GM12891 (cell line): ENCODE measurements at regions not wholly inside any gene's neighbourhood (a gene's known extent, or its start where the extent isn't known, plus 50 kb on each side); places are given as distances from the start of the nearest gene placed in this dataset.

Experiments
- POLR2A ChIP-seq: IDR thresholded peaks from 2 replicates; pipeline ENCODE4 v1.6.1; 2011; ENCODE audit warnings: low read depth, low read length, control low read depth
- POU2F2 ChIP-seq: IDR thresholded peaks from 2 replicates; pipeline ENCODE4 v1.6.1; 2011; ENCODE audit warnings: low read depth, mild to moderate bottlenecking, control low read depth, low read length, moderate library complexity
- TAF1 ChIP-seq: IDR thresholded peaks from 2 replicates; pipeline ENCODE4 v1.6.1; 2011; ENCODE audit warnings: low read depth, low read length, control low read depth

DNA sequence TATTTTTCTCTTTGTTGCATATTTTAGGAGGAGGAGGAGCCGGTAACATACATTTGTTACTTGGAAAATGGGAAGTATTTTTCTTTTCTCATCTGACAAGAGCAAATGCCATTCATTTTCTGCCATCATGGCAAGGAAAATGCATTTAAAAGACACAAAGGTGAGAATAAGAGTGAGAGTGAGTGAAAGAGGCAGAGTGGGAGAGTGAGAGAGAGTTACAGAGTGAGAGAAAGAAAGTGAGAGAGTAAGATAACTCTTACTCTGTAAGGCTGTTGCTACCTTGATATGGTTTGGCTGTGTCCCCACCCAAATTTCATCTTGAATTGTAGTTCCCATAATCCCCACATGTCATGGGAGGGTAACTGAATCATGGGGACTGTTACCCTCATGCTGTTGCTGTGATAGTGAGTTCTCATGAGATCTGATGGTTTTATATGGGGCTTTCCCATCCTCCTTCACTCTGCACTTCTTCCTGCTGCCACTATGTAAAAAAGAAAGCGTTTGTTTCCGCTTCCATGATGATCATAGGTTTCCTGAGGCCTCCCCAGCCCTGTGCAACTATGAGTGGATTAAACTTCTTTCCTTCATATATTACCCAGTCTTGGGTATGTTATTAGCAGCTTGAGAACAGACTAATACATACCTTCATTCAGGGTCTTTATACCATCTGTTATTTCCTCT, 64.2 kb downstream of the ASCL1 start:
- no peak for TF ChIP-seq POLR2A
- no peak for TF ChIP-seq POU2F2
- no peak for TF ChIP-seq TAF1
